ENCODE measurements at regions not wholly inside any gene's neighbourhood (a gene's known extent, or its start where the extent isn't known, plus 50 kb on each side); places are given as distances from the start of the nearest gene placed in this dataset.
"Not testable (repeated sequence)": the region's sequence is repeated elsewhere in the genome, so short reads cannot be mapped to it uniquely, and the experiment has no call there.

- DNase-seq: not testable (repeated sequence)
These were observed 51.9 kb upstream of the MFGE8 start for GRCh38 chr15:88965097-88965496.

- DNase-seq: no peak
These were observed 57.1 kb upstream of the MFGE8 start for GRCh38 chr15:88970232-88970631.

- DNase-seq: no peak
These were observed 61.2 kb upstream of the MFGE8 start for GRCh38 chr15:88974392-88974791.

- DNase-seq: no peak
These were observed 62.7 kb upstream of the MFGE8 start for GRCh38 chr15:88975891-88976290.

- no peak for DNase-seq
These were observed 63.5 kb upstream of the MFGE8 start for GRCh38 chr15:88976656-88977055.

- no peak for DNase-seq
These were observed 66.5 kb upstream of the MFGE8 start for GRCh38 chr15:88979674-88980073.

GRCh38 chr15:88980498-88980897, 67.3 kb upstream of the MFGE8 start:
- DNase-seq: no peak

- no peak for DNase-seq
These were observed 68.4 kb upstream of the MFGE8 start for GRCh38 chr15:88981244-88982215.

GRCh38 chr15:88982304-88982945, 69.2 kb upstream of the MFGE8 start:
- no peak for DNase-seq

GRCh38 chr15:88982946-88983342, 69.8 kb upstream of the MFGE8 start:
- no peak for DNase-seq

GRCh38 chr15:88983861-88984429, 70.8 kb upstream of the MFGE8 start:
- DNase-seq: no peak

- no peak for DNase-seq
These were observed 72.6 kb upstream of the MFGE8 start for GRCh38 chr15:88985547-88986393.

GRCh38 chr15:88986949-88987590, 73.9 kb upstream of the MFGE8 start:
- no peak for DNase-seq

GRCh38 chr15:88987591-88987933, 74.4 kb upstream of the MFGE8 start:
- DNase-seq: no peak

- no peak for DNase-seq
These were observed 74.9 kb upstream of the MFGE8 start for GRCh38 chr15:88987934-88988671.

GRCh38 chr15:88989578-88989977, 76.4 kb upstream of the MFGE8 start:
- no peak for DNase-seq

- DNase-seq: no peak
These were observed 77.1 kb upstream of the MFGE8 start for GRCh38 chr15:88990185-88990679.

- no peak for DNase-seq
These were observed 79.0 kb upstream of the MFGE8 start for GRCh38 chr15:88992216-88992615.

- DNase-seq: no peak
These were observed 79.8 kb upstream of the MFGE8 start for GRCh38 chr15:88992912-88993376.

- no peak for DNase-seq
These were observed 80.5 kb upstream of the MFGE8 start for GRCh38 chr15:88993662-88994061.

- no peak for DNase-seq
These were observed 81.1 kb upstream of the MFGE8 start for GRCh38 chr15:88994286-88994685.
